HG02938 (cell line): ENCODE measurements at regions not wholly inside any gene's neighbourhood (a gene's known extent, or its start where the extent isn't known, plus 50 kb on each side); places are given as distances from the start of the nearest gene placed in this dataset.
"Not testable (repeated sequence)": the region's sequence is repeated elsewhere in the genome, so short reads cannot be mapped to it uniquely, and the experiment has no call there.

ENCODE experiments used
- ATAC-seq: cut with Tn5 transposase; IDR thresholded peaks from one replicate; pipeline ENCODE4 v1.9.1; 2021; ENCODE audit warnings: mild to moderate bottlenecking, moderate library complexity; ENCODE audit not compliant: unreplicated experiment

DNA sequence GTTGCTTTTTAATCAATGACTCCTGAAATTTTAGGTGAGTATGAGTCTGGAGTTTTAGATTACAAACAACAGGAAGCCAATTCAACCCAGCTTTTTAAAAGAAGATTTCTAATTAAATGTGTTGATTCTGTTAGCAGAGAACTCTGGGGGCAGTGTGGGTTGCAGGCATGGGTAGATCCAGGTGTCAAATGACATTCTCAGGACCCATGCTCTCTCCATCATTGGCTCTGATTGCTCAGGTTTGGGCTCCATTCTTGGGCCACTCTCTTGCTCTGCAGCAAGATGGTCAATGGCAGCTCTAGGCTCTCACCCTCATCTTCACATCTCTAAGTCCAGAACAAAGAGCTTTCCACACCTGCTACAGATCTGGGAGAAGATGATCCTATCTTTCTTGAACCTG, 463.7 kb downstream of the PREX1 start:
- ATAC-seq: no peak

GRCh38 chr20:48360342-48360975, 467.3 kb downstream of the PREX1 start:
- ATAC-seq: no peak

GRCh38 chr20:48359692-48360341, 468.0 kb downstream of the PREX1 start:
- peak; percentile 66 for ATAC-seq

DNA sequence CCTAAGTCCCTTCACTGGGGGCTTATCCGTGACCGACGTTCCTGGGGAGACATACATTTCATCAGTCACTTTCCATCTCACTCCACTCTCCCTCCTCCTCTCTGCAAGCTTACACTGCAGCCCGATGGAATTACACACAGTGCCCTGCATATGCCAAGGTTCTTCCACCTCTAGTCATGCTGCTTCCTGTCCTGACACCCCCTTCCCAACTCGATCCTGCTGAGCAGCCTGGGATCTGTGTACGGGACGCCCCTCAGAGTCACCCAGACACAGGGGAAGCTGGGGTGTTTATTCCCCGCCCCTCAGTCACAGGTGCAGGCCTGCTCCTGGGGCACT, 468.8 kb downstream of the PREX1 start:
- ATAC-seq: not testable (repeated sequence)

- no peak for ATAC-seq
These were observed 469.4 kb downstream of the PREX1 start for GRCh38 chr20:48358176-48359054.

GRCh38 chr20:48357714-48358113, 470.1 kb downstream of the PREX1 start:
- ATAC-seq: no peak

- no peak for ATAC-seq
These were observed 472.9 kb downstream of the PREX1 start for GRCh38 chr20:48354903-48355302.

GRCh38 chr20:48354320-48354876, 473.4 kb downstream of the PREX1 start:
- ATAC-seq: no peak

DNA sequence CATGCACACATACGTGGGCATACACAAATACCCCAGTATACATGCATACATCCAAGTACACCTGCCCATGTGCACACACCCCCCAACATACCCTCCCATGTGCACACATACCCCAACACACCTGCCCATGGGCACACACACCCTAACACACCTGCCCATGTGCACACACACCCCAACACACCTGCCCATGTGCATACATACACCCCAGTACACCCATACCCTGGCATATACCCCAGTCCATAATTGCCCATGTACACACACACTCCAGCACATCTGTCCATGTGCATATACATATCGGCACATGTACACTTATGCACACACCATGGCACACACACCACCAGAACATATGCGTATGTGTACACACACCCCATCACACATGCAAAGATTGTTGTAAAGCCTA, 475.2 kb downstream of the PREX1 start:
- ATAC-seq: no peak

- no peak for ATAC-seq
These were observed 475.8 kb downstream of the PREX1 start for GRCh38 chr20:48352042-48352441.

DNA sequence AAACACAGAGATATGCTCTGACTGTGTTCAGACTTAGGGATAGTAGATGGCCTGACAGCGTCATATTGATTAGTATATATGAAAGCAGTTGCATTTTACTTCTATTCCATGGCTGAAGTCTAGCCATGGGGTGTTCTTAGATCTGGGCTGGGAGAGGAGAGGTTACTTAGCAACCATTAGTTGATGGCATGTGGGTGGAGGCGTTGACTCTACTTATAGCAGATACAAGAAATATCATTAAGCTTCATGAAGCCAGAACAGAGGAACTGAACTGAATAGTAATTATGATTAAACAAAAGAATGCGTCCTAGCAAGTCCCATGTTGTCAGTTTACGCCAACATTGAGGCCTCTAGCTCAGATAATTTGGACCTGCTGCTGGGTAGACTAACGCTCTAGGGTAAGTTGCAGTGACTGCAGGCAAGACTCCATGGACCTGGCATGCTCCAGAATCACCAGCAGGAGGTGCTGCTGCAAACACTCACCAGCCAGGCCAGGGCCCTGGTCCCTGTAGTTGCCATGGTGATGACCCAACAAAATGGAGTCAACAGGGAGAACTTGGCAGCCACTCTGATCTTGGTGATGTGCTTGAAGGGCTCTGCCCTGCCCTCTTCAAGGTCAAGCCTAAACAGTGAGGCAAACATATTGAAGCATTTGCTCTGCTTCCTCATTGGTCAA, 477.3 kb downstream of the PREX1 start:
- no peak for ATAC-seq

DNA sequence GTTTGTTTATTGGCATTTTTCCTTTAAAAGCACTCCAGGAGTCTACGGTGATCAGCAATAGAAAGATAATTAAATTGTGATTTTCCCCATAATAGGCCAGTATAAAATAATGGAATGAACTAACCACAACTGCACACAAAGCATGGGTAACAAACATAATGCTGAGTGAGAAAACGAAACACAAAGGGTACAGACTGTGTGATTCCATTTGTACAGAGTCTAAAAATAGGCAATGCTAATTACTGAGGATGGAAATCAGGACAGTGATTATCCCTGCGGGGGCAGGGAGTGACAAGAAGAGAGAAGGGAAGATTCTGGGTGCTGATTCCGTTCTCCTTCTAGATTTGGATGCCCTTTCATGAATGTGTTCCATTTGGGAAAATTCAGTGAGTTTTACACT, 478.1 kb downstream of the PREX1 start:
- ATAC-seq: no peak

DNA sequence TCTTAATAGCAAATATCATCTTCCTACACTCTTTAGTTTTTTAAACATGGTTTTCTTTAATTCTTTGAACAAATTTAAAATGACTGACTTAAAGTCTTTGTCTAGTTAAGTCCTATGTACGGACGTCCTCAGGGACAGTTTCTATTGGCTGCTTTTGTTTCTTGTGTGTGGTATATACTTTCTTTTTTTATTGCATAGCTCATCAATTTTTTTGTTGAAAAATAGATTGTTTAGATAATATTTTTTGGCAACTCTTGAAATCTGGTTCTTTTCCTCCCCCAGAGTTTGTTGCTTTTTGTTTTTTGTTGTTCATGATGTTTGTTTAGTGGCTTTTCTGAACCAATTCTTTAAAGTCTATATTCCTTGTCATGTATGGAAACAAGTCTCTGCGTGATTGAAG, 479.8 kb downstream of the PREX1 start:
- ATAC-seq: no peak

- no peak for ATAC-seq
These were observed 484.8 kb downstream of the PREX1 start for GRCh38 chr20:48342822-48343513.

GRCh38 chr20:48340883-48341281, 486.9 kb downstream of the PREX1 start:
- no peak for ATAC-seq

DNA sequence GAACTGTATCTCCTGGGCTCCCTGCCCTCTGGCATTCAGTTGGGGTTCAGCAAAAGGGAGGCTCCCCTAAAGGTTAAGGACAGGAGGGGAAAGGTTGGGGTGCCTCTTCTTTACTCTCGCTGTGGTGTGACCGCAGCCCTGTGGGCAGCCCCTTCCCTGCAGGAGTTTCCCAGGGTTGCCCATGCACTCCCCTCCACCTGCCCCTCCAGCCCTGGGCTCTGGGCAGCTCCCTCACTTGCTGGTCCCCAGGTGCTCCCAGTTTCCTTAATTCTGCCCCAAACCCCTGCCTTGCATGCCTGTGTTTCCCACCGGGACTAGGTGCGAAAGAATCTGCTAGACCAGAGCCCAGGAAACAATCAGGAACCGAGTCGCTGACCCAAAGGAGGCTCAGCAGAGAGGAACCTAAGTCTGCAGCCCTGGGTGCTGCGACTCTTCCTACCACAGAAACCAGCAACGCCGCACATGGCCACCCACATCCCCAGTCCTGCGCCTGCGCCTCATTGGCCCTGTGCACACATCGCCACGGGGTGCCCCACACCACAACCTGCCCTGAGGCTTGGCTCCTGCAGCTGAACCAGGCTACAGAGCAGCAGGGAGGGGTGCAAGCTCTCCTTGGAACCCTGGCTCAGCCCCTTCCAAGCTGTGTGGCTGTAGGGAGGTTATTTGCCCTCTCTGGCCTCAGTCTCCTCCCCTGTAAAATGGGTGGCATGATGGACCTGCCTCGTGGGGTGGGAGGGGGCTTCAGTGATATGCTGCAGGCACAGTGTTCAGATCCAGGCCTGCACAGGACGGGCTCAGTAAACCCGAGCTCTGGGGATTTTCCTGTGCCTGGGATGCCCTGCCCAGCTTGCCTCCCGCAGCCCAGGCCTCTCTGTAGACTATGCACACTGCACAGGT, 487.6 kb downstream of the PREX1 start:
- no peak for ATAC-seq

DNA sequence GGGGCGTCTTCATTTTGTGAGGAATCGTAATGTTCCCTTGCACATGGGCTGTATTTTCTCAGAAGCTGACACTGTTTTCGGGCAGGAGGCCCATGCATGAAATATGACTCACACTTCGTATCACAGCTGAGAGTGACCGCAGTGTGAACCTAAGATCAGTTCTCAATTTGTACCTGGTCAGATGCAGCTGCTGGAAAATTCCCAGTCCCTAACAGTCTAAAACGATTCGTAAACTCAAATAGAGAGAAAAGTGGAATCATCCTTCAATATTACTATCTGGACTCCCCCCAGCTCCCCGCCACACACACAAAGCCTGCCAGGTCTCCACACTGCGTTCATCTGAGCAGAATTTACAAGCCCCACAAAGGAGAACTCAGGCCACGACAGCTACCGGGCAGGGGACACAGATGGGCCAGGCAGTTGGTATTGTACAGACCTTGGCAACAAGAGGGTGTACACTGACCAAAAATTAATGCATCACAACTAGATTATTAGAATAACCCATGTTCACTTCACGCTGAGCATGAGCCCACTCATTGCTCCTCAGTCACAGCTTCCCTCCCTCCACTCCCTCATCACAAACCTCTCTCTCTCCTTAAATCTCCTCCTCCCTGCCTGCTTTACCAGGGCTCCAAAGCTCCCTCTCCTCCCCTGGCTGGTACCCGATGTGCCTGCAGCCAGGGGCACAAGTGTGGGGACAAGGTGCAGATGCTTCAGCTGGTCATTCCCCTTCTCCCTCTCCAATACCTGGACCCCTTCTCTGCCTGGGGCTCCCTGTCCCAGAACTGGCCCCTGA, 488.4 kb downstream of the PREX1 start:
- ATAC-seq: no peak

DNA sequence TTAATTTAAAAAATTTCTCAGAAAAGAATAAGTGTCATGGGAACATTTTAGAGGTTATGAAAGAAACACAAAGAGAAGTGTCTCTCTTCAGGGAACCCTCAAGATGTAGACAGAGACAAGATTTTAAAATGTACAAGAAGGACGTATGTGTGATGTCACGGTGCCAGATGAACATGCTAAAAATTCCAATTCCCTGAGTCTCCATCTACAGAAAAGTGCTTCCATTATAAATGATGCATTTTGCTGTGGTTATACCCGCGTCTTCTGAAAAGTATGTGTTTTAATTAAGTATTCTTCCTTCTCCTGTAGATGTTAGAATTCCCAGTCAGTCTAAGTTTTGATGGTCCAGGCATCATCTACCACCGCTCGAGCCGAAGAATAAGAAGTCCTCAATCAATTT, 489.1 kb downstream of the PREX1 start:
- ATAC-seq: no peak

- ATAC-seq: no peak
These were observed 491.2 kb downstream of the PREX1 start for GRCh38 chr20:48336597-48336996.
